ENCODE measurements at regions not wholly inside any gene's neighbourhood (a gene's known extent, or its start where the extent isn't known, plus 50 kb on each side); places are given as distances from the start of the nearest gene placed in this dataset.

- Histone ChIP-seq H3K4me3 (no peak overlapping the region), H3K9me3 (no peaks in the 10 kb centered on the region), H3K27ac (no peak overlapping the region), H3K36me3 (no peaks in the 10 kb centered on the region), H3K4me1 (peaks cover 0 to 12% (median 0%) of the 10 kb centered on the region in 12 donors), H3K27me3 (no peaks in the 10 kb centered on the region)
- TF ChIP-seq, protein P1, sequence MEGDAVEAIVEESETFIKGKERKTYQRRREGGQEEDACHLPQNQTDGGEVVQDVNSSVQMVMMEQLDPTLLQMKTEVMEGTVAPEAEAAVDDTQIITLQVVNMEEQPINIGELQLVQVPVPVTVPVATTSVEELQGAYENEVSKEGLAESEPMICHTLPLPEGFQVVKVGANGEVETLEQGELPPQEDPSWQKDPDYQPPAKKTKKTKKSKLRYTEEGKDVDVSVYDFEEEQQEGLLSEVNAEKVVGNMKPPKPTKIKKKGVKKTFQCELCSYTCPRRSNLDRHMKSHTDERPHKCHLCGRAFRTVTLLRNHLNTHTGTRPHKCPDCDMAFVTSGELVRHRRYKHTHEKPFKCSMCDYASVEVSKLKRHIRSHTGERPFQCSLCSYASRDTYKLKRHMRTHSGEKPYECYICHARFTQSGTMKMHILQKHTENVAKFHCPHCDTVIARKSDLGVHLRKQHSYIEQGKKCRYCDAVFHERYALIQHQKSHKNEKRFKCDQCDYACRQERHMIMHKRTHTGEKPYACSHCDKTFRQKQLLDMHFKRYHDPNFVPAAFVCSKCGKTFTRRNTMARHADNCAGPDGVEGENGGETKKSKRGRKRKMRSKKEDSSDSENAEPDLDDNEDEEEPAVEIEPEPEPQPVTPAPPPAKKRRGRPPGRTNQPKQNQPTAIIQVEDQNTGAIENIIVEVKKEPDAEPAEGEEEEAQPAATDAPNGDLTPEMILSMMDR (IDR thresholded peaks at IDR 0.05): no peak
- no peak for TF ChIP-seq POLR2A (IDR thresholded peaks at IDR 0.05)
- WGBS, 4 donors: 82 to 88% (median 84%) methylated on average over 9 of the region's 9 CpGs
- intact Hi-C loops (cut with DNase I): no loop called here
- no peak for ATAC-seq
- DNase-seq: peak in 1 of 5 donors; percentile 6
Observed at GRCh38 chr10:130357226-130357625, 221.0 kb downstream of the GLRX3 start.

- 76 to 88% (median 82%) methylated on average over 12 of the region's 12 CpGs for WGBS, 4 donors
- Histone ChIP-seq H3K27ac (no peak overlapping the region), H3K27me3 (no peaks in the 10 kb centered on the region), H3K4me3 (no peak overlapping the region), H3K4me1 (peaks cover 0 to 20% (median 0%) of the 10 kb centered on the region in 12 donors), H3K9me3 (no peaks in the 10 kb centered on the region), H3K36me3 (no peaks in the 10 kb centered on the region)
- intact Hi-C loops (cut with DNase I): no loop called here
- TF ChIP-seq, protein P1 (IDR thresholded peaks at IDR 0.05): no peak
- no peak for TF ChIP-seq POLR2A (IDR thresholded peaks at IDR 0.05)
- peak in 1 of 5 donors; percentile 9 for DNase-seq
- ATAC-seq: no peak
Observed at GRCh38 chr10:130357951-130358350, 221.8 kb downstream of the GLRX3 start.

DNA sequence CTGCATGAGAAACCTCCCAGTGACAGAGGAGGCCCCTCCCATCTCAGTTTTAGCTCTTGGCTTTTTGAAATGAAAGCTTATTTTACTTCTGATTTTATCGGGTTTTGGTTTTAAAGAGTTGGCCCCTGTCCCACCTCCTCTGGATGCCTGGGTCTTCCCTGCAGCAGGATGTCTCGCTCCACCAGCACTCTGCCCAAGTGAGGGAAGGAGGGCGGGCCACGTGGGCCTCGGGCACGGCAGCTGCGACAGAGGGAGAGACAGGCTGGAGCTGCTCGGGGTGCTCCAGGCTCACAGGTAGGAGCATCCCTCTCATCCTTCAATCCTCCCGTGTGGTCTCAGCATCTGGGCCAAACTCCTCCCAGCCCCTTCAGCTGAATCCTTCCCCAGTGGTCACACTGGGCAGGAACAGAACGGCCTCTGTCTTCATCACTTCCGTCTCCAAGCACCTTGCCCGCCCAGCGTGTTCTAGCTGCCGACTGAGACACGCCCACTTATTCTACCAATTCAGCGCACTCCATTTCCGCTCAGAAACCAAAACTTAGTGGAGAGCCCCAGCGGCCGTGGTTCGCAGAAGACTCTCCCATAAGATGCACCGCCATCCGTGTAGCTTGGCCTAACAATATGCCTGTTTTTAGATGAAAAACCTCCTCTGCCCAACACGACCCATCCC lies 222.9 kb downstream of the GLRX3 start:
- H3K4me3 ChIP-seq: no peak overlapping the region
- intact Hi-C loops (cut with DNase I): no loop called here
- ATAC-seq (no peak), DNase-seq (no peak)
- H3K27me3 ChIP-seq: no peaks in the 10 kb centered on the region
- H3K4me1 ChIP-seq: peaks cover 0 to 21% (median 0%) of the 10 kb centered on the region in 12 donors
- H3K27ac ChIP-seq: no peak overlapping the region
- H3K9me3 ChIP-seq: no peaks in the 10 kb centered on the region
- TF ChIP-seq, protein P1 (IDR thresholded peaks at IDR 0.05): no peak
- no peak for TF ChIP-seq POLR2A (IDR thresholded peaks at IDR 0.05)
- H3K36me3 ChIP-seq: no peaks in the 10 kb centered on the region
- WGBS, 4 donors: 80 to 88% (median 85%) methylated on average over 22 to 23 of the region's 23 CpGs

- 81 to 90% (median 87%) methylated on average over 12 of the region's 12 CpGs for WGBS, 4 donors
- ATAC-seq (no peak), DNase-seq (no peak)
- Histone ChIP-seq H3K4me3 (no peak overlapping the region), H3K27ac (no peak overlapping the region), H3K9me3 (no peaks in the 10 kb centered on the region), H3K36me3 (no peaks in the 10 kb centered on the region), H3K27me3 (no peaks in the 10 kb centered on the region), H3K4me1 (peaks cover 0 to 21% (median 0%) of the 10 kb centered on the region in 12 donors)
- intact Hi-C loops (cut with DNase I): no loop called here
- no peak for TF ChIP-seq POLR2A (IDR thresholded peaks at IDR 0.05)
- TF ChIP-seq, protein P1 (IDR thresholded peaks at IDR 0.05): no peak
Observed at GRCh38 chr10:130359711-130360110, 223.5 kb downstream of the GLRX3 start.
